ENCODE measurements at regions not wholly inside any gene's neighbourhood (a gene's known extent, or its start where the extent isn't known, plus 50 kb on each side); places are given as distances from the start of the nearest gene placed in this dataset.

GRCh38 chr3:61357902-61358301, 106.7 kb upstream of the FHIT start:
- DNase-seq (ENCODE audit: unreplicated experiment) = no peak
- no peaks in the 10 kb centered on the region for H3K36me3 Mint-ChIP-seq (ENCODE audit: insufficient read depth, unreplicated experiment)
- no peaks in the 10 kb centered on the region for H3K4me1 Mint-ChIP-seq (ENCODE audit: insufficient read depth, unreplicated experiment)
- no peaks in the 10 kb centered on the region for H3K9me3 Mint-ChIP-seq (ENCODE audit: unreplicated experiment)
- ChIA-PET POLR2A (no interaction called here), CTCF (interaction anchor here (0.5 to 0.9 kb wide), 3 partner anchors 28 to 654 kb away, joined by 3 to 4 read pairs (median 3); no protein-coding TSS in a partner anchor)
- H3K27ac Mint-ChIP-seq (ENCODE audit: low read depth, unreplicated experiment) = no peak overlapping the region
- intact Hi-C loops (cut with micrococcal nuclease) = no loop called here
- no TSS peak for BruUV-seq (replicated peaks)
- TF ChIP-seq CTCF (IDR thresholded peaks at IDR 0.05; ENCODE audit: unreplicated experiment) = no peak
- no peak overlapping the region for H3K4me3 Mint-ChIP-seq (ENCODE audit: unreplicated experiment)
- peaks cover 26% of the 10 kb centered on the region for H3K27me3 Mint-ChIP-seq (ENCODE audit: insufficient read depth, unreplicated experiment)

GRCh38 chr3:61358364-61358763, 107.1 kb upstream of the FHIT start:
- Mint-ChIP-seq H3K9me3 (ENCODE audit: unreplicated experiment) (peaks cover 1% of the 10 kb centered on the region), H3K4me3 (ENCODE audit: unreplicated experiment) (no peak overlapping the region), H3K36me3 (ENCODE audit: insufficient read depth, unreplicated experiment) (no peaks in the 10 kb centered on the region), H3K27me3 (ENCODE audit: insufficient read depth, unreplicated experiment) (peaks cover 30% of the 10 kb centered on the region), H3K27ac (ENCODE audit: low read depth, unreplicated experiment) (no peak overlapping the region), H3K4me1 (ENCODE audit: insufficient read depth, unreplicated experiment) (no peaks in the 10 kb centered on the region)
- intact Hi-C loops (cut with micrococcal nuclease) = no loop called here
- BruUV-seq (replicated peaks) = no TSS peak
- CTCF ChIA-PET = no interaction called here
- no peak for DNase-seq (ENCODE audit: unreplicated experiment)
- no peak for TF ChIP-seq CTCF (IDR thresholded peaks at IDR 0.05; ENCODE audit: unreplicated experiment)
- POLR2A ChIA-PET = no interaction called here

DNA sequence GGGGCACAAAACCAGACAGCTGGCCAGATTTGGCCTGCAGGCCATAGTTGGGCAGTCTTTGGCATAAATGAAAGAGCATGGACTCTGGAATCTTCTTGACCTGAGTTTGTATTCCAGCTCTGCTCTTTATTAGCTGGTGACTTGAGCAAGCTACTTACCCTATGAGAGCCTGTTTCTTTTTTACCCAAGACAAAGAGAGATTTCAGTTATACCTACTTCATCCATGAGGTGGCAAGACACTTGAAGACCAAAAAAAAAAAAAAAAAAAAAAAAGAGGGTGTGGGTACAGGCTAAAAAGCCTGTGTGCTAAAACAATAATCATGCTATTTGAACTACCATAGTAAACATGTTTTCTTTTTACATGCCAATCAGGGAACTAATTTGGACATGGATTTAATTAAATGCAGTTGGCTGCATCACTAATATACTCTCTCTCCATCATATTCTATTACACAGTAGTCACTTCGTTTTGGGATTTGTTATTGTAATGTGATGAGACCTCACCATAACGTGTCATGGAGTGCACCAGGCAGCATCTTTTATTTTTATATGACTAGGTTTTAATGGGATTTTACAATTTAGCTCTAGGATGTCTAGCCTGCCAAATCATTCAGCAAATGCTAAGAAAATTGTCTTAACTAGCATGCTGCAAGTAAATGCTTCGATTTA, 109.2 kb upstream of the FHIT start:
- TF ChIP-seq CTCF (IDR thresholded peaks at IDR 0.05; ENCODE audit: unreplicated experiment) = no peak
- no peak for DNase-seq (ENCODE audit: unreplicated experiment)
- ChIA-PET CTCF (interaction anchor here (0.7 to 0.9 kb wide), 2 partner anchors 168 to 513 kb away, joined by 3 to 4 read pairs; no protein-coding TSS in a partner anchor), POLR2A (no interaction called here)
- Mint-ChIP-seq H3K27ac (ENCODE audit: low read depth, unreplicated experiment) (no peak overlapping the region), H3K4me1 (ENCODE audit: insufficient read depth, unreplicated experiment) (no peaks in the 10 kb centered on the region), H3K9me3 (ENCODE audit: unreplicated experiment) (peaks cover 7% of the 10 kb centered on the region), H3K36me3 (ENCODE audit: insufficient read depth, unreplicated experiment) (no peaks in the 10 kb centered on the region), H3K27me3 (ENCODE audit: insufficient read depth, unreplicated experiment) (peaks cover 25% of the 10 kb centered on the region), H3K4me3 (ENCODE audit: unreplicated experiment) (no peak overlapping the region)
- intact Hi-C loops (cut with micrococcal nuclease) = no loop called here
- BruUV-seq (replicated peaks) = no TSS peak

GRCh38 chr3:61369678-61370077, 118.4 kb upstream of the FHIT start:
- CTCF ChIA-PET = interaction anchor here (0.5 to 0.6 kb wide), 2 partner anchors 10 to 834 kb away, joined by 3 read pairs; no protein-coding TSS in a partner anchor
- Mint-ChIP-seq H3K27me3 (ENCODE audit: insufficient read depth, unreplicated experiment) (peaks cover 19% of the 10 kb centered on the region), H3K27ac (ENCODE audit: low read depth, unreplicated experiment) (no peak overlapping the region), H3K4me1 (ENCODE audit: insufficient read depth, unreplicated experiment) (peaks cover 5% of the 10 kb centered on the region), H3K4me3 (ENCODE audit: unreplicated experiment) (no peak overlapping the region), H3K36me3 (ENCODE audit: insufficient read depth, unreplicated experiment) (no peaks in the 10 kb centered on the region), H3K9me3 (ENCODE audit: unreplicated experiment) (no peaks in the 10 kb centered on the region)
- intact Hi-C loops (cut with micrococcal nuclease) = no loop called here
- BruUV-seq (replicated peaks) = no TSS peak
- TF ChIP-seq CTCF (IDR thresholded peaks at IDR 0.05; ENCODE audit: unreplicated experiment) = no peak
- DNase-seq (ENCODE audit: unreplicated experiment) = no peak
- POLR2A ChIA-PET = no interaction called here

Measured in MCF 10A (cell line).